ENCODE measurements at regions not wholly inside any gene's neighbourhood (a gene's known extent, or its start where the extent isn't known, plus 50 kb on each side); places are given as distances from the start of the nearest gene placed in this dataset.

GRCh38 chr12:67211494-67211893 lies 57.7 kb upstream of the CAND1 start:
- TF ChIP-seq, protein P1, sequence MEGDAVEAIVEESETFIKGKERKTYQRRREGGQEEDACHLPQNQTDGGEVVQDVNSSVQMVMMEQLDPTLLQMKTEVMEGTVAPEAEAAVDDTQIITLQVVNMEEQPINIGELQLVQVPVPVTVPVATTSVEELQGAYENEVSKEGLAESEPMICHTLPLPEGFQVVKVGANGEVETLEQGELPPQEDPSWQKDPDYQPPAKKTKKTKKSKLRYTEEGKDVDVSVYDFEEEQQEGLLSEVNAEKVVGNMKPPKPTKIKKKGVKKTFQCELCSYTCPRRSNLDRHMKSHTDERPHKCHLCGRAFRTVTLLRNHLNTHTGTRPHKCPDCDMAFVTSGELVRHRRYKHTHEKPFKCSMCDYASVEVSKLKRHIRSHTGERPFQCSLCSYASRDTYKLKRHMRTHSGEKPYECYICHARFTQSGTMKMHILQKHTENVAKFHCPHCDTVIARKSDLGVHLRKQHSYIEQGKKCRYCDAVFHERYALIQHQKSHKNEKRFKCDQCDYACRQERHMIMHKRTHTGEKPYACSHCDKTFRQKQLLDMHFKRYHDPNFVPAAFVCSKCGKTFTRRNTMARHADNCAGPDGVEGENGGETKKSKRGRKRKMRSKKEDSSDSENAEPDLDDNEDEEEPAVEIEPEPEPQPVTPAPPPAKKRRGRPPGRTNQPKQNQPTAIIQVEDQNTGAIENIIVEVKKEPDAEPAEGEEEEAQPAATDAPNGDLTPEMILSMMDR (IDR thresholded peaks at IDR 0.05): no peak
- TF ChIP-seq POLR2A (IDR thresholded peaks at IDR 0.05): no peak
